ENCODE measurements at regions not wholly inside any gene's neighbourhood (a gene's known extent, or its start where the extent isn't known, plus 50 kb on each side); places are given as distances from the start of the nearest gene placed in this dataset.
A peak's percentile ranks its signal among the peaks of the same experiment; 100 is the strongest.

DNA sequence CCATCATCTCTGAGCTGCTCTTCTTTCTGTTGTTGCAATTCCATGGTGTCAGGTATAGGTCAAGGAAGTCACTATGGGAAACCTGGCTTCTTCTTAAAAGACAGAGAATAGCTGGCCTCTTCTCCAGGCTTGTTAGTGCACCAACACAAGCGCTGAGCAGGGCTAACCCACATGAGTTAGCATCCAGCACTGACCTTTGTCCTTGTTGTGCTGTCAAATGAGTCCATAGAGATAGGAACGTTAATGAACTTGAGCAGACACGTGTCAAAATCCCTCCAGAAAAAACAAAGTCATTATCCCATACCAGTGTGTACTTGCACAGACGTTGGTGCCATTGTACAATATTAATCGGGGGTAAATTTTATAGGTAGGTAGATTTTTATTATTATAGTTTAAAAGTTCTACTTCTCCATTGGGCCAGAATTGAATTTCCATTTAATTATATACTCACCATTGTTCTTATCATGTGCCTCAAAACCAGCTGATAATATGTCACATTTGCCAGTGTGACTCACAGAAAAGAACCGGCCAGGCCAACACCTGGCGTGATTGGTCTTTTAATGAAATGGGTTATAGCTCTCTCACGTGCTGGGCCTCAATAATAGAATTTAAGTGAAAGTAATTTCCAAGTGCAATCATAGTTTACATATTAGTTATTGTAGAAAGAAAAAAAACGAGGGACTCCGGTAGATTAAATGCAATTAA is 468.8 kb upstream of the MGMT start:
- TF ChIP-seq, protein P1, sequence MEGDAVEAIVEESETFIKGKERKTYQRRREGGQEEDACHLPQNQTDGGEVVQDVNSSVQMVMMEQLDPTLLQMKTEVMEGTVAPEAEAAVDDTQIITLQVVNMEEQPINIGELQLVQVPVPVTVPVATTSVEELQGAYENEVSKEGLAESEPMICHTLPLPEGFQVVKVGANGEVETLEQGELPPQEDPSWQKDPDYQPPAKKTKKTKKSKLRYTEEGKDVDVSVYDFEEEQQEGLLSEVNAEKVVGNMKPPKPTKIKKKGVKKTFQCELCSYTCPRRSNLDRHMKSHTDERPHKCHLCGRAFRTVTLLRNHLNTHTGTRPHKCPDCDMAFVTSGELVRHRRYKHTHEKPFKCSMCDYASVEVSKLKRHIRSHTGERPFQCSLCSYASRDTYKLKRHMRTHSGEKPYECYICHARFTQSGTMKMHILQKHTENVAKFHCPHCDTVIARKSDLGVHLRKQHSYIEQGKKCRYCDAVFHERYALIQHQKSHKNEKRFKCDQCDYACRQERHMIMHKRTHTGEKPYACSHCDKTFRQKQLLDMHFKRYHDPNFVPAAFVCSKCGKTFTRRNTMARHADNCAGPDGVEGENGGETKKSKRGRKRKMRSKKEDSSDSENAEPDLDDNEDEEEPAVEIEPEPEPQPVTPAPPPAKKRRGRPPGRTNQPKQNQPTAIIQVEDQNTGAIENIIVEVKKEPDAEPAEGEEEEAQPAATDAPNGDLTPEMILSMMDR (IDR thresholded peaks at IDR 0.05; ENCODE audit: low read depth, low read length), result no peak
- no peak for DNase-seq (ENCODE audit: low read depth in 2 of 2)
- H3K4me3 ChIP-seq (replicated peaks in 1 of 2; ENCODE audit: low read depth in 2 of 2, low read length in 2 of 2), result no peak overlapping the region

DNA sequence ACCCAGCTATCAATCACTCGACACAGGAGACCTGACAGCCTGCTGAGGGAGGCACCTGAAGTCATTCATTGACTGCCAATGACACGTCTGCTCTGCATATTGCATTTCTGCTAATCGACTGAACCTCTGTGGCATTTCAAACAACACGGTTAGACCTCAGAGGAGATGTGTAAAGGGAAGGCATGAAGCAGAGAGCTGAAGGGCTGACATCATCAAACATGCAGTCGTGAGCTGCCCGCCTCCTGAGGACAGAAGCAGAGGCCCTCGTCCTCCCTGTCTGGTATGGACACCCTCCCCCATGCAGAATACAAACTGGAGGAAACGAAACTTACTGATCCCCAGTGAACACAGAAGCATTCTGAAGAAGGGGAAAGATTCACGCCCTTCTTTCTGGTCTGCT is 462.6 kb upstream of the MGMT start:
- H3K4me3 ChIP-seq (replicated peaks in 1 of 2; ENCODE audit: low read depth in 2 of 2, low read length in 2 of 2), result no peak overlapping the region
- no peak for DNase-seq (ENCODE audit: low read depth in 2 of 2)
- TF ChIP-seq, protein P1 (IDR thresholded peaks at IDR 0.05; ENCODE audit: low read depth, low read length), result no peak

DNA sequence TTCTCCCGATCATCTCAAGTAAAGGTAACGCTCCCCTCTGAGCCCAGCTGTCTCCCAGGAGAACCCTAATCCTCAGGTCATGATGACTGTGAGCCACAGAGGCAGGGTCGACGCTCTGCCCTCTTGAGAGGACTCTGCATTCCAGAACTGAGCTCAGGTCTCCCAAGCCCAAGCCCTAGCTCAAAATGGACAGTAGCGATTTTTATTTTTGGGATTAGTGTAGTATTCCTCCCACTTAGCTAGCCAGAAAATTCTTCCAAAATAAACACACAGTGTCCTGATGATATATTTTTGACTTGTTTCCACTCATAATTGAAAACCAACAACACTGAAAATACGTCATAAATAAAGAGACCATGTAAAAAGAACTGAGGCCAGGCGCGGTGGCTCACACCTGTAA is 462.0 kb upstream of the MGMT start:
- no peak for DNase-seq (ENCODE audit: low read depth in 2 of 2)

DNA sequence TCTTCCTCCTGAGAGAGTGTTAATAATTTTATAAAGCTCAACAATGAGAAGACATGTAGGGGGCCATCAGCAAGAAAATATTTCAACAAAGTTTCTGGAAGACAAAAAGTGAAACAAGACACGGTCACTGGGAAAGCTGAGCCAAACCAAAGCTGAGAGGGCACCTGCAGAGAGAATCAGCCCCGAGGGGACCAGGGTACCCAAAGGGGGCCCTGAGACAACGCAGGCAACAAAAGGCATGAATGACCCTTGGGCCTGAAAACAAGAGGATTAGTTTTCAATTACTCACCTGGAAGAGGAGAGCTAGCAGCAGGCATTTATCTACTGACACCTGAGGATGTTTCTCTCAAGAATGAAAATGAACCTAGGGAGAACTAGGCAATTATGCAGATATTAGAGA is 461.2 kb upstream of the MGMT start:
- TF ChIP-seq, protein P1 (IDR thresholded peaks at IDR 0.05; ENCODE audit: low read depth, low read length), result no peak
- no peak for DNase-seq (ENCODE audit: low read depth in 2 of 2)
- H3K4me3 ChIP-seq (replicated peaks in 1 of 2; ENCODE audit: low read depth in 2 of 2, low read length in 2 of 2), result no peak overlapping the region

More for the DNA sequence above, 462.0 kb upstream of the MGMT start:
- H3K4me3 ChIP-seq (replicated peaks in 1 of 2; ENCODE audit: low read depth in 2 of 2, low read length in 2 of 2), result no peak overlapping the region
- TF ChIP-seq, protein P1 (IDR thresholded peaks at IDR 0.05; ENCODE audit: low read depth, low read length), result no peak

DNA sequence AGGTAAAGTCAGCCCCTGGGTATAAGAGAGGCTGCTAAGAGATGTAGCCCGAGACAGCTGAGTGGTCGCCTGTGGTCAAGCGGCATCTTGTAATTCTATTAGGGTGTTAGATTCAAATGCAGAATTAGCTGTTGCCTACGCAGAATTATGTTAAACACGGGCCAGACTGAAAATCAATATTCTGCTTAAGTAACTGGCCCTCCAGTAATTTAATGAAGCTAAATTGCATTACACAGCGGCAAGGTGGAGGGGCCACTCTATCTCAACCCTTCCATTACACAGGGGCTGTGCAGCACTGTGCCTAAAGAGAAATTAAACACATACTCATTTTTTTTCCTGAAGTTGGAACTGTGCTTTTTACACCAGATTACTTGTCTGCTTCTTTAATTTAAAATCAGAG is 448.5 kb upstream of the MGMT start:
- no peak overlapping the region for H3K4me3 ChIP-seq (replicated peaks in 1 of 2; ENCODE audit: low read depth in 2 of 2, low read length in 2 of 2)
- no peak for DNase-seq (ENCODE audit: low read depth in 2 of 2)
- TF ChIP-seq, protein P1 (IDR thresholded peaks at IDR 0.05; ENCODE audit: low read depth, low read length), result no peak

DNA sequence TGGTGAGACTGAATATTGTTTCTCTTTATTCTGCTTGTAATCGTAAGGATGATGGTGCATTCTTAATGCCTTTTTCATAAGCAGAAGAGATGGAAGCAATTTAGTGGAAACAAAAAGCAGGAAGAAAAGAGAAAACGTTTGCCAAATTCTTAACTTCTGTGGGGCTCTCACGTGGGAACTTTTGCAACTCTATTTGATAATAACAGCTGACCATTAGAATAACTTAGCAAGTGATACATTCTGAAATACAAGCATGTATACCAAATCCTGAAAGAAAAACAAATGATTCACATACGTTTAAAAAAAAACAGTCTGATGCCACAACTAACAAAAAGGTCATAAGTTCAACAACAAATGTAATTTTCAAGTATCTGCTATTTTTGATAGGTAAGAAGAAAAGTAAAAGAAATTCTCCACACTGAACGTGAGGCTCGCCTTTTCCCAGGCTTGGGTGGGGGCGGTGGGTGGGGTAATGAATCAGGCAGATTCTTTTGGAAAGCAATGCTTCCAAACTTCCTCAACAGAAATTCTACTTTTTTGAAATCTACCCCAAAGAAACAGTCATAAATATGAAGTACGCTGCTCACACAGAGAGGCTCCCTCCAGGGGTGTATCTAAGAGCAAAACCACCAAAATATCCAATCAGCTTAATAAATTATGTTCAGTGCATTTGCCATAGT is 446.2 kb upstream of the MGMT start:
- no peak overlapping the region for H3K4me3 ChIP-seq (replicated peaks in 1 of 2; ENCODE audit: low read depth in 2 of 2, low read length in 2 of 2)
- peak; percentile 19 to 67 for DNase-seq (ENCODE audit: low read depth in 2 of 2)
- TF ChIP-seq, protein P1 (IDR thresholded peaks at IDR 0.05; ENCODE audit: low read depth, low read length), result no peak
